GM12892 (cell line): ENCODE measurements at regions not wholly inside any gene's neighbourhood (a gene's known extent, or its start where the extent isn't known, plus 50 kb on each side); places are given as distances from the start of the nearest gene placed in this dataset.

Experiments used
- POLR2A ChIP-seq: IDR thresholded peaks from 2 replicates; pipeline ENCODE4 v1.6.1; 2011; ENCODE audit warnings: low read depth, low read length, control low read depth
- POLR2AphosphoS5 ChIP-seq: IDR thresholded peaks from 2 replicates; pipeline ENCODE4 v1.6.1; 2011; ENCODE audit warnings: low read depth, low read length, control low read depth
- TAF1 ChIP-seq: IDR thresholded peaks from 2 replicates; pipeline ENCODE4 v1.6.1; 2011; ENCODE audit warnings: low read depth, mild to moderate bottlenecking, control low read depth, low read length, borderline replicate concordance

DNA sequence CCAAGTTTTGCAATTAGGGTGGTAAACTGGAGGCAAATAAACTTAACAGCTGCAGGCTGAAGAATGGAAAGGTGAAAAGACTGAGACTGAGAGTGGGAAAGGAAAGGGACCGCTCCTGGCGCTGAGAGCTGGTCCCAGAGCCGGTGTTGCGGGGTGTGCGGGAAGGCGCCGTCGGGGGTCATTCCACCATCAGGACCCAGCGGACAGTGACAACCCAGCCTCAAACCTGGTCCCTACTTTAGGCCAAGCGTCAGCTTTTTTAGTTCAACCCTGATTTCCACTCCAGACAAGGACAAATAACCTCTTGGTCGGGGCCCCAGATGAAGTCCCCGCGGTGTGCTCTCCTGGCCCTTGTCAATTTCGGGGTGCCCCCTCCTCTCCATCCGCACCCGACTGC, 145.8 kb upstream of the ETS2 start:
- TF ChIP-seq POLR2A, result no peak
- TF ChIP-seq POLR2AphosphoS5, result no peak
- TF ChIP-seq TAF1, result no peak
